Tibial nerve (tissue), 4 donors: ENCODE measurements at regions not wholly inside any gene's neighbourhood (a gene's known extent, or its start where the extent isn't known, plus 50 kb on each side); places are given as distances from the start of the nearest gene placed in this dataset.

ENCODE experiments used
- EP300 ChIP-seq, 2 donors: sonication (generic); formaldehyde crosslinking; IDR thresholded peaks; one replicate each; pipeline ENCODE4 v1.6.1; 2017; ENCODE audit warnings: antibody characterized with exemption in 2 of 2, mild to moderate bottlenecking in 1 of 2
- POLR2A ChIP-seq, 2 donors: fragments of 450-650 bp; IDR thresholded peaks; one replicate each; pipeline ENCODE4 v1.6.1; 2017; ENCODE audit warnings: antibody characterized with exemption in 2 of 2, mild to moderate bottlenecking in 2 of 2, moderate library complexity in 2 of 2
- TF ChIP-seq, protein P1 (sequence below), 5 experiments: fragments of 200-600 bp in 3 of 5; fragments of 450-650 bp in 2 of 5; sonication (generic) in 3 of 5; IDR thresholded peaks; one replicate each; pipeline ENCODE4 v1.5.1; 2016 to 2019; ENCODE audit warnings: antibody characterized with exemption in 5 of 5, mild to moderate bottlenecking in 3 of 5, moderate library complexity in 2 of 5

DNA sequence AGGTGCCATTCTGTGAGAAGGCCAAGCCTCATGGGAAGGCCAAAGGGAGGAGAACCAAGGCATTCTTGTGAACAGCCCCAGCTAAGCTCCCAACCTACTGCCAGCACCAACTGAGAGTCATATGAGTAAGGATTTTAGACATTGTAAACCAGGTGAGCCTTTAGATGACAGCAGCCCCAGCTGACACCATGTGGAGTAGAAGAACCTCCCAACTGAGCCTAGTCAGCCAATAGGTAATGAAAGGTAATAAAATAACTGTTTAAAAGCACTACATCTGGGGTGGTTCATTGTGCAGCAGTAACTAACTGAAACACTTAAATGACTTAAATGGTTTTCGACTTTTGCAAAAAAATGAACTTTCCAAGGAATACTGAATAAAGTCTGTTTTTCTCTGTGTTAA lies 172.6 kb upstream of the KIF2A start:
- TF ChIP-seq POLR2A (IDR thresholded peaks at IDR 0.05) (no peak), EP300 (IDR thresholded peaks at IDR 0.05) (no peak)
- TF ChIP-seq, protein P1, sequence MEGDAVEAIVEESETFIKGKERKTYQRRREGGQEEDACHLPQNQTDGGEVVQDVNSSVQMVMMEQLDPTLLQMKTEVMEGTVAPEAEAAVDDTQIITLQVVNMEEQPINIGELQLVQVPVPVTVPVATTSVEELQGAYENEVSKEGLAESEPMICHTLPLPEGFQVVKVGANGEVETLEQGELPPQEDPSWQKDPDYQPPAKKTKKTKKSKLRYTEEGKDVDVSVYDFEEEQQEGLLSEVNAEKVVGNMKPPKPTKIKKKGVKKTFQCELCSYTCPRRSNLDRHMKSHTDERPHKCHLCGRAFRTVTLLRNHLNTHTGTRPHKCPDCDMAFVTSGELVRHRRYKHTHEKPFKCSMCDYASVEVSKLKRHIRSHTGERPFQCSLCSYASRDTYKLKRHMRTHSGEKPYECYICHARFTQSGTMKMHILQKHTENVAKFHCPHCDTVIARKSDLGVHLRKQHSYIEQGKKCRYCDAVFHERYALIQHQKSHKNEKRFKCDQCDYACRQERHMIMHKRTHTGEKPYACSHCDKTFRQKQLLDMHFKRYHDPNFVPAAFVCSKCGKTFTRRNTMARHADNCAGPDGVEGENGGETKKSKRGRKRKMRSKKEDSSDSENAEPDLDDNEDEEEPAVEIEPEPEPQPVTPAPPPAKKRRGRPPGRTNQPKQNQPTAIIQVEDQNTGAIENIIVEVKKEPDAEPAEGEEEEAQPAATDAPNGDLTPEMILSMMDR (IDR thresholded peaks at IDR 0.05) = no peak
